Peyer's patch (tissue), 4 donors: ENCODE measurements at regions not wholly inside any gene's neighbourhood (a gene's known extent, or its start where the extent isn't known, plus 50 kb on each side); places are given as distances from the start of the nearest gene placed in this dataset.

Source experiments
- CTCF ChIP-seq, 6 experiments: fragments of 450-650 bp in 4 of 6; fragments of 200-600 bp in 2 of 6; sonication (generic) in 1 of 6; IDR thresholded peaks; one replicate each; pipeline ENCODE4 v1.5.1; 2017 to 2019; ENCODE audit warnings: antibody characterized with exemption in 6 of 6, mild to moderate bottlenecking in 3 of 6, moderate library complexity in 1 of 6
- POLR2A ChIP-seq, 2 donors: fragments of 450-650 bp; IDR thresholded peaks; one replicate each; pipeline ENCODE4 v1.5.1; 2017; ENCODE audit warnings: antibody characterized with exemption in 2 of 2, mild to moderate bottlenecking in 2 of 2, moderate library complexity in 2 of 2

GRCh38 chr18:24975496-24976372, 376.2 kb downstream of the ZNF521 start:
- TF ChIP-seq CTCF (IDR thresholded peaks at IDR 0.05), result no peak
- TF ChIP-seq POLR2A (IDR thresholded peaks at IDR 0.05), result no peak
